D341Med (cell line): ENCODE measurements at regions not wholly inside any gene's neighbourhood (a gene's known extent, or its start where the extent isn't known, plus 50 kb on each side); places are given as distances from the start of the nearest gene placed in this dataset.
"Not testable (repeated sequence)": the region's sequence is repeated elsewhere in the genome, so short reads cannot be mapped to it uniquely, and the experiment has no call there.

Source experiments
- DNase-seq: peaks from one replicate; pipeline ENCODE4 v3.0.0; 2012; ENCODE audit warnings: low spot score

- no peak for DNase-seq
Observed at GRCh38 chrX:51151734-51152133, 180.9 kb upstream of the NUDT10 start.

- DNase-seq: no peak
Observed at GRCh38 chrX:51155157-51155556, 177.5 kb upstream of the NUDT10 start.

GRCh38 chrX:51155566-51155965, 177.1 kb upstream of the NUDT10 start:
- DNase-seq: no peak

- no peak for DNase-seq
Observed at GRCh38 chrX:51158231-51158630, 174.4 kb upstream of the NUDT10 start.

- DNase-seq: not testable (repeated sequence)
Observed at GRCh38 chrX:51159378-51159777, 173.2 kb upstream of the NUDT10 start.

GRCh38 chrX:51163730-51164129, 168.9 kb upstream of the NUDT10 start:
- DNase-seq: no peak

- DNase-seq: not testable (repeated sequence)
Observed at GRCh38 chrX:51178356-51178900, 154.2 kb upstream of the NUDT10 start.

GRCh38 chrX:51179805-51180204, 152.8 kb upstream of the NUDT10 start:
- DNase-seq: not testable (repeated sequence)

- no peak for DNase-seq
Observed at GRCh38 chrX:51182545-51182944, 150.1 kb upstream of the NUDT10 start.

- DNase-seq: no peak
Observed at GRCh38 chrX:51192104-51192503, 140.5 kb upstream of the NUDT10 start.

- no peak for DNase-seq
Observed at GRCh38 chrX:51215266-51215665, 117.4 kb upstream of the NUDT10 start.

GRCh38 chrX:51215856-51216255, 116.8 kb upstream of the NUDT10 start:
- no peak for DNase-seq

- no peak for DNase-seq
Observed at GRCh38 chrX:51242212-51242611, 90.4 kb upstream of the NUDT10 start.

- no peak for DNase-seq
Observed at GRCh38 chrX:51257490-51257889, 75.1 kb upstream of the NUDT10 start.

- not testable (repeated sequence) for DNase-seq
Observed at GRCh38 chrX:51262271-51262670, 70.4 kb upstream of the NUDT10 start.

GRCh38 chrX:51272638-51273037, 60.0 kb upstream of the NUDT10 start:
- DNase-seq: no peak

GRCh38 chrX:51281758-51282318, 50.8 kb upstream of the NUDT10 start:
- no peak for DNase-seq
